Stimulated activated CD8-positive, alpha-beta memory T cell treated with anti-CD3 and anti-CD28 coated beads, Interleukin-15, amount 100 ng/mL, for 24 hours (primary cell): ENCODE measurements at regions not wholly inside any gene's neighbourhood (a gene's known extent, or its start where the extent isn't known, plus 50 kb on each side); places are given as distances from the start of the nearest gene placed in this dataset.
"Not testable (repeated sequence)": the region's sequence is repeated elsewhere in the genome, so short reads cannot be mapped to it uniquely, and the experiment has no call there.

Experiments used
- DNase-seq: peaks from one replicate; pipeline ENCODE4 v3.0.0-alpha.2; 2020; ENCODE audit warnings: low read depth

DNA sequence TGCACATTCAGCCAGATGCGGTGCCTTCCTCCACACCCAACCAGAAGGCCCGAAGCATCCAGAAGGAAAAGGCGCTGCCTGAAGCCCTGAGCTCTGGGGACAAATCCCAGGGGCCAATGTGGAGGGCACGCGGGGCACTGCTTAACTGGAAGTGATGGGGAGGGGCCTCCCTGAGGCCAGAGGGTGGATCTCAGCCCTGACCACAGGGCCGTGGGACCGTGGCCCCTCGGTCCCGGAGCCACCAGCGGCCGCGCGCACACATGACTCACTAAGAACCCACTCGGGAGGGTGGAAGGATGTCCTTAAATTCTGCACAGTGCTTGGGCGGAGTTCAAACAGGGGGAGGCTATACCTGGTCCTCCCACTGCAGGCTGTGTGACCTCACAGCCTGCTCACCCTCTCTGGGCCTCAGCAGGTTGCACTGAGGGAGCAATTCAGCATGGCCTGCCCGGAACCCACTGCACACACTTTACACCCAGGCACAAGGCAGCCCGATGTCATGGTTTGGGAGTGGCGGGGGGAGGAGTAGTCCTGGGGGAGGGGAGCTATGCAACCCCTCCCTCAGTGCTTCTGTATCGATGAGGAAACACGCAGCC is 89.5 kb downstream of the RFLNA start:
- no peak for DNase-seq

- no peak for DNase-seq
Observed at GRCh38 chr12:124383028-124383427, 88.1 kb downstream of the RFLNA start.

GRCh38 chr12:124381456-124382296 is 86.8 kb downstream of the RFLNA start:
- no peak for DNase-seq

- no peak for DNase-seq
Observed at GRCh38 chr12:124380796-124381455, 86.0 kb downstream of the RFLNA start.

GRCh38 chr12:124379938-124380754 is 85.3 kb downstream of the RFLNA start:
- no peak for DNase-seq

DNA sequence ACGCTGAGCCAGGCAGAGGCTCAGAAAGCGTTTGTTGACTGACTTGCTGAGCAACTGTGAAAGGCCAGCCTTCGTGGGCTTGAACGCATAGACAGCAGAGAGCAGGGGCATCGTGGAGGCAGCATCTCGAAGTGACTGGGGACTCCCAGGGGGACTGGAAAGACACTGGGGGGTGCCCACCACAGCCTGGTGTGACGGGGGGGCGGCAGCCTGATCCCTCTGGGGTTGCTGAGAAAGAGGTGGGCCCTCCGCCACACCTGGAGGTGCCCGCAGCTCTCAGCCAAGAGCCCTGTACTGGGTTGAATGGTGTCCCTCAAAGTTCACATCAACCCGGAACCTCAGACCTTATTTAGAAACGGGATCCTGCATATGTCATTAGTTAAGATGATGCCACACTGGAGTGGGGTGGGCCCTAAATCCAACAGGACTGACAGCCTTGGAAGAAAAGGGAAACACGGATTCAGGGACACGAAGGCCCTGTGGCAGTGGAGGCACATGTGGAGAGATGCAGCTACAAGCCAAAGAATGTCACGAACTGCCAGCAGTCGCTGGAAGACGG is 84.6 kb downstream of the RFLNA start:
- DNase-seq: no peak

DNA sequence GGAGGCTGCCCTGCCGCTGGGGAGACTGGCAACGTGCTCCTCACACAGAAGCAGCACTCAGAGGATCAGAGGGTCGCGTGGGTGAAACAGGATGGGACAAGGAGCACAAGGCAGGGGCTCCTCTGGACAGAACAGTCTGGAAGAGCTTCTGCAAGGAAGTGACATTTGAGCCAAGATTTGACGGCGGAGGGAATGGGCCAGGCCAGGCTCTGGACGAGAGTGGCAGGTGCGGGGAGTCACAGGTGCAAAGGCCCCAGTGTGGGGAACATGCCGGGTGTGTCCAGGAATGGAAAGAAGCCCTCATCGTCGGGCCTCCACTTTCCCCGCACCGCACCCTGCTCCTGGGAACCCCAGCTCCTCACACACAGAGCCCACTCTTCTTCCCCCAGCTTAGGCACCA is 84.0 kb downstream of the RFLNA start:
- no peak for DNase-seq

- DNase-seq: no peak
Observed at GRCh38 chr12:124377981-124378509, 83.2 kb downstream of the RFLNA start.

DNA sequence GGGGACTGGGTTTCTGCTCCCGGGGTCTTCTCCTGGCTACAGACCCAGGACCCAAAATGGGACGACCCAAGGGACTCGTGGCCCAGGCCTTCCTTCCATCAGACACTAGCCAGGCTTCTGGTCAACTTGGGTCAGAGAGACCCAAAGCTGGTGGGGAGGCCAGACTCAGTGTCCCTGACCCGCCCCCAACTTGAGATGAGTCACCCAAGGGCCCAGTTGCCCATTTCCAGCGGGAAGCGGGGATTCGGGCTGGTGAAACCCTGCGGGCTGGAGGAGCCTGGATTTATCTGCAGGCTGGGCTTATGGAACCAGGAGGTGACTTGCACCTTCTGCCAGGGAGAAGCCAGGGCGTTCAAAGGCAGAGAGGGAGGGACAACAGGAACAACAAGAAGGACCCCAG is 81.5 kb downstream of the RFLNA start:
- no peak for DNase-seq

DNA sequence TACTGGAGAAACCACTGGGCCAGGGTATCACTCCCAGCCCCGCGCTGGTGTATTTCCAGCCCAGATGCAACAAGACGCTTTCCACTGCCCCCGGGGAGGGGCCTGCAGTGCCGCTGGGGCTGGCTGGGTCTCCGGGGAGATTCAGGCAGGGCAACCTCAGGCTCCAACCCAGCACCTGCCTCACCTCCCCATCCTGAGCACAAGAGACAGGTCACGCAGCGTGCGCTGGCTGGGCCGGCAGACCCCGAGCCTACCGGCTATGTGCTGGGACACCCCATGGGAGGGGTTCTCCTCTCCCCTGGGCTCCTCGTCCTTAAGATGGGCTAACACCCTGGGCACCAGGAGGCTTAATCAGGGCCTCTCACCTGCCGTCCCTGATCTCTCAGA is 80.9 kb downstream of the RFLNA start:
- DNase-seq: no peak

DNA sequence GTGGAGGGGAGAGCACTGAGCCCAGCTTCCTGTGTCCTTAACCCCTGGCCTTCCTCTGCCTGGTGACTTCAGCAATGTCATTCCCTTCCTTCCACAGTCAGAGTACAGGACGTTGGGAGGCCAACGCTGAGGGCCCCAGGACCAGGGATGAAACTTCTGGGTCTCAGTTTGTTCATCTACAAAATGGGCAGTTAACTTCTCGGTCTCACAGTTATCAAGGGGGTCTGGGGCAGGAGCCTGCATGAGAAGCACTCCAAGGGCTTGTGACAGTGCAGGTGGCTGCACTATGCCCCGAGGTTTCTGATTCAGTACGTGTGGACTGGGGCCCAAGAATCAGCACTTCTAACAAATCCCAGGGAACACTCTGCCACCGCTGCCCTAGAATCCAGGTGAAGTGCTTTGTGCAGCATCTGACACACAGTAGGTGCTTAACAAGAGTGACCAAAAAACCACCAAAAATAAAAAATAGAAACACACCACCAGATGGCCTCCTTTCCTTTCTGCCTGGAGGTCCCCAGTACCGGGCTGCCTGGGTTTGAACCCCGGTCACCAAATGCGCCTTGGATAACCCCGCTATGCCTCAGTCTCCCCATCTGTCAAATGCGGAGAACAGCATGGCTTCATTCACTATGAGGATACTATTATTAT is 80.4 kb downstream of the RFLNA start:
- DNase-seq: no peak

GRCh38 chr12:124374567-124374966 is 79.7 kb downstream of the RFLNA start:
- DNase-seq: no peak

- DNase-seq: no peak
Observed at GRCh38 chr12:124374147-124374546, 79.3 kb downstream of the RFLNA start.

- DNase-seq: not testable (repeated sequence)
Observed at GRCh38 chr12:124373701-124374100, 78.8 kb downstream of the RFLNA start.

DNA sequence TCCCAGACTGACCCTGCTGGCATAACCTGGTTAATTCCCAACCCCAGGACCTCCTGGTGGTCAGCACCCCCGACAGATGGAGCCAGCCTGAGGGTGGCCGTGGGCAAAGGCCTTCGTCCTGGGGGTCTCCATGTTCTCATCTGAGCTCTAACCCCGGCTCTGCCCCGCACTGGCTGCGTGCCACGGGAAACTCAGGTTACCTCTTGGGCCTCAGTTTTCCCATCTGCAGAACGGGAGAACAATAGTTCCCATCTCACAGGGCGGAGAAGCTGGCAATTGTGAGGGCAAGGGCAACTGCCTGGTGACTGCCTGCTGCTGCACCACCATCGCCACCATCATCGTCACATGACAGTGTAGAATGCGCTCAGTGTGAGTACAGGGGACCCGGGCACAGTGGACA is 77.9 kb downstream of the RFLNA start:
- no peak for DNase-seq

- no peak for DNase-seq
Observed at GRCh38 chr12:124371970-124372555, 77.2 kb downstream of the RFLNA start.

DNA sequence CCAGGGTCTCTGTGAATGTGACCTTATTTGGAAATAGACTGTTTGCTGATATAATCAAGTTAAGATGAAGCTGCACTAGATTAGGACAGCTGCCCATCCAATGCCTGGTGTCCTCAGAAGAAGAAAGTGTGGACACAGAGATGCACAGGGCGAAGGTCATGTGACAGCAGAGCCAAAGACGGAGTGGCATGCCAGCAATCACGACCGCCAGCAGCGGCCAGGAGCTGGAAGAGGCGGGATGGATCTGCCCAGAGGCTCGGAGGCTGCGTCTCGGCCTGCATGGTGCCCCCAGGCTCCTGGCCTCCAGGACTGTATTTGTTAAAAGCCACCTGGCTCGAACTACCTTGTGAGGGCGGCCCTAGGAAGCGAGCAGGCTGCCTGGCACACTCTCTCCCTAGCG is 76.5 kb downstream of the RFLNA start:
- DNase-seq: no peak

- no peak for DNase-seq
Observed at GRCh38 chr12:124370851-124371250, 76.0 kb downstream of the RFLNA start.

- DNase-seq: no peak
Observed at GRCh38 chr12:124370384-124370783, 75.5 kb downstream of the RFLNA start.

- no peak for DNase-seq
Observed at GRCh38 chr12:124369827-124370378, 75.0 kb downstream of the RFLNA start.
